Activated B cell treated with CpG ODN at 0.5 μM for 24 hours (primary cell): ENCODE measurements at regions not wholly inside any gene's neighbourhood (a gene's known extent, or its start where the extent isn't known, plus 50 kb on each side); places are given as distances from the start of the nearest gene placed in this dataset.

Experiments
- ATAC-seq: fragments of 200-7000 bp; cut with Tn5 transposase; one replicate; pipeline ENCODE4 v1.10.0; 2021; ENCODE audit warnings: low read depth, mild to moderate bottlenecking, moderate library complexity
- CTCF ChIA-PET: fragments of 350-600 bp; sonication (Branson Sonifier 250); formaldehyde crosslinking; loops from one replicate; lab custom pipeline; 2021; ENCODE audit warnings: antibody characterized with exemption; lab: Charles Lee
- POLR2A ChIA-PET: fragments of 350-600 bp; sonication (Branson Sonifier 250); formaldehyde crosslinking; loops from one replicate; lab custom pipeline; 2021; ENCODE audit warnings: antibody characterized with exemption; lab: Charles Lee
- DNase-seq: peaks from one replicate; pipeline ENCODE4 v3.0.0; 2022
- H3K27ac Mint-ChIP-seq: one replicate; pipeline ENCODE4 v1.8.0; 2020; ENCODE audit warnings: mixed read lengths
- H3K27me3 Mint-ChIP-seq: one replicate; pipeline ENCODE4 v1.8.0; 2021; ENCODE audit warnings: mixed read lengths
- H3K36me3 Mint-ChIP-seq: one replicate; pipeline ENCODE4 v1.8.0; 2021; ENCODE audit warnings: low read depth, mixed read lengths
- H3K4me1 Mint-ChIP-seq: one replicate; pipeline ENCODE4 v1.8.0; 2021; ENCODE audit warnings: mixed read lengths
- H3K4me3 Mint-ChIP-seq: one replicate; pipeline ENCODE4 v1.8.0; 2020; ENCODE audit warnings: mild to moderate bottlenecking, mixed read lengths
- H3K9me3 Mint-ChIP-seq: one replicate; pipeline ENCODE4 v1.8.0; 2020; ENCODE audit warnings: mixed read lengths
- CTCF ChIP-seq: fragments of 200-600 bp; IDR thresholded peaks from one replicate; pipeline ENCODE4 v1.8.0; 2022; ENCODE audit warnings: antibody characterized with exemption, mild to moderate bottlenecking
- intact Hi-C: fragments of 100-400 bp; cut with micrococcal nuclease; formaldehyde crosslinking; loops from one replicate; pipeline ENCODE4 v1.15.1; 2024

GRCh38 chr16:50859628-50860360, 117.9 kb downstream of the CYLD start:
- no peaks in the 10 kb centered on the region for H3K4me1 Mint-ChIP-seq
- intact Hi-C loops: no loop called here
- DNase-seq (no peak), ATAC-seq (no peak)
- no peak for TF ChIP-seq CTCF
- no peak overlapping the region for H3K4me3 Mint-ChIP-seq
- H3K27ac Mint-ChIP-seq: no peak overlapping the region
- no peaks in the 10 kb centered on the region for H3K36me3 Mint-ChIP-seq
- ChIA-PET POLR2A (no interaction called here), CTCF (no interaction called here)
- H3K27me3 Mint-ChIP-seq: peaks cover 24% of the 10 kb centered on the region
- no peaks in the 10 kb centered on the region for H3K9me3 Mint-ChIP-seq

GRCh38 chr16:50858877-50859627, 117.2 kb downstream of the CYLD start:
- no peaks in the 10 kb centered on the region for H3K36me3 Mint-ChIP-seq
- ATAC-seq (no peak), DNase-seq (no peak)
- no peaks in the 10 kb centered on the region for H3K4me1 Mint-ChIP-seq
- TF ChIP-seq CTCF: no peak
- no peak overlapping the region for H3K27ac Mint-ChIP-seq
- ChIA-PET POLR2A (no interaction called here), CTCF (no interaction called here)
- H3K4me3 Mint-ChIP-seq: no peak overlapping the region
- H3K27me3 Mint-ChIP-seq: peaks cover 29% of the 10 kb centered on the region
- no peaks in the 10 kb centered on the region for H3K9me3 Mint-ChIP-seq
- intact Hi-C loops: no loop called here

- intact Hi-C loops: no loop called here
Measured at GRCh38 chr16:50858376-50858775, 116.5 kb downstream of the CYLD start.

GRCh38 chr16:50857881-50858280, 116.0 kb downstream of the CYLD start:
- Mint-ChIP-seq H3K9me3 (no peaks in the 10 kb centered on the region), H3K36me3 (no peaks in the 10 kb centered on the region), H3K27ac (no peak overlapping the region), H3K4me3 (no peak overlapping the region), H3K27me3 (peaks cover 35% of the 10 kb centered on the region), H3K4me1 (no peaks in the 10 kb centered on the region)
- DNase-seq (no peak), ATAC-seq (no peak)
- no peak for TF ChIP-seq CTCF
- intact Hi-C loops: no loop called here
- ChIA-PET CTCF (no interaction called here), POLR2A (no interaction called here)

More at GRCh38 chr16:50858376-50858775, 116.5 kb downstream of the CYLD start:
- H3K27me3 Mint-ChIP-seq: peaks cover 34% of the 10 kb centered on the region
- ATAC-seq (no peak), DNase-seq (no peak)
- H3K9me3 Mint-ChIP-seq: no peaks in the 10 kb centered on the region
- no peaks in the 10 kb centered on the region for H3K4me1 Mint-ChIP-seq
- H3K27ac Mint-ChIP-seq: no peak overlapping the region
- no peaks in the 10 kb centered on the region for H3K36me3 Mint-ChIP-seq
- CTCF ChIA-PET: no interaction called here
- H3K4me3 Mint-ChIP-seq: no peak overlapping the region
- POLR2A ChIA-PET: no interaction called here
- no peak for TF ChIP-seq CTCF

DNA sequence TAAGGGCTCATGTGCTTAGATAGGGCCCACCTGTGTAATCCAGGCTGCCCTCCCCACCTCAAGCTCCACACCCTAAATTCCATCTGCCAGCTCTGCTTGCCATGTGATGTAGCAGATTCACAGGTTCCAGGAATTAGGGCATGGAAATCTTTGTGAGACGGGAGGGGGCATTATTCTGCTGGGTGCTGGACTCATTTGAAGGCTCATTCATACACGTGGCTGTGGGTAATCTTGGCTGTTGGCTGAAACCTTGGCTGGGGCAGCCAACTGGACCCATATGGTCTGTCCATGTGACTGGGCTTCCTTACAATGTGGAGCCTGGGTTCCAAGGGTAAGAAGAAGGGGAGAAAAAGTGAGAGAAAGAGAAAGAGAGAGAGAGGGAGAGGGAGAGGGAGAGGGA, 115.1 kb downstream of the CYLD start:
- no peak for TF ChIP-seq CTCF
- Mint-ChIP-seq H3K27ac (no peak overlapping the region), H3K27me3 (peaks cover 29% of the 10 kb centered on the region), H3K4me3 (no peak overlapping the region), H3K4me1 (no peaks in the 10 kb centered on the region), H3K36me3 (no peaks in the 10 kb centered on the region), H3K9me3 (no peaks in the 10 kb centered on the region)
- CTCF ChIA-PET: no interaction called here
- DNase-seq (no peak), ATAC-seq (no peak)
- intact Hi-C loops: no loop called here
- POLR2A ChIA-PET: no interaction called here
